ENCODE measurements at regions not wholly inside any gene's neighbourhood (a gene's known extent, or its start where the extent isn't known, plus 50 kb on each side); places are given as distances from the start of the nearest gene placed in this dataset.

- TF ChIP-seq ZNF565 (CRISPR knock-in tag; conservative IDR thresholded peaks at IDR 0.05; ENCODE audit: low read depth) (no peak), ZFP30 (CRISPR knock-in tag; IDR thresholded peaks at IDR 0.05) (no peak)
Measured at GRCh38 chr13:106905380-106906162, 337.6 kb upstream of the ARGLU1 start (continued).

DNA sequence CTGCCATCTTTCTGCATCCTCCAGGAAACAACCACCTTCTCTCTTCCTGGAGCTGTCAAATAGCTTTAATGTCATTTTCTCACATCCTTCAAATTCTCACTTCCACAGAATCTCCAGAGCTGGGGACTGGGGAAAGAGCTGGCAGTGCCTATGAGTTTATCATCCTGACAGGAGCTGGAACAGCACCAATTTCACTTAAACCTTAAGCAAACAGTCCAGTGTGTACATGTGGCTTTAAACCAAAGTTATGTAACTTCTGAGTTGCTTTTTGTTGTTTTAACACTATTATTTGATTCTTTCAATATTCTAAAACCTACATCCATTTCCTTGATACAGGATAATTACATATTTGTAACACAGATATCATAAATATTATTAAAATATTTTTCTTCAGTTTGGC, 331.5 kb upstream of the ARGLU1 start:
- ATAC-seq, result no peak
- TF ChIP-seq OSR1 (CRISPR knock-in tag; IDR thresholded peaks at IDR 0.05) (no peak), ISL1 (CRISPR knock-in tag; IDR thresholded peaks at IDR 0.05) (no peak), ZNF70 (CRISPR knock-in tag; IDR thresholded peaks at IDR 0.05) (no peak), RARB (CRISPR knock-in tag; IDR thresholded peaks at IDR 0.05) (no peak)

DNA sequence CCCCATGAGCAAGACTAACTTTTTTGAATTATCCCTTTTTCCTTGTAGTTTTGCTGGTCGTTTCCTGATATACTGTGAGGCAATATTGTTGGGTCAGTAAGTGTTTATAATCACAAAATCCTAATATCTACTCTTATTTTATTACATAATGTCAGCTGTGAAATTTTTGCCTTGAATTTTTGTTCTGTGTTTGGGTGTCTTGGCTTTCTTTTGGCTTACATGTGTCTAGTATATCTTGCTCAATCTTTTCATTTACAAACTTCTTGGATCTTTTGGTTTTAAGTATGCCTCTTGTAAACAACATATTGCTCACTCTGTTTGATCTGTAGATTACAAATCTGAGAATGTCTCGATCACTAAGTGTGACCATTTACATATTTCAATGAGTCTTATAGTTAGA, 330.3 kb upstream of the ARGLU1 start:
- TF ChIP-seq, protein P1, sequence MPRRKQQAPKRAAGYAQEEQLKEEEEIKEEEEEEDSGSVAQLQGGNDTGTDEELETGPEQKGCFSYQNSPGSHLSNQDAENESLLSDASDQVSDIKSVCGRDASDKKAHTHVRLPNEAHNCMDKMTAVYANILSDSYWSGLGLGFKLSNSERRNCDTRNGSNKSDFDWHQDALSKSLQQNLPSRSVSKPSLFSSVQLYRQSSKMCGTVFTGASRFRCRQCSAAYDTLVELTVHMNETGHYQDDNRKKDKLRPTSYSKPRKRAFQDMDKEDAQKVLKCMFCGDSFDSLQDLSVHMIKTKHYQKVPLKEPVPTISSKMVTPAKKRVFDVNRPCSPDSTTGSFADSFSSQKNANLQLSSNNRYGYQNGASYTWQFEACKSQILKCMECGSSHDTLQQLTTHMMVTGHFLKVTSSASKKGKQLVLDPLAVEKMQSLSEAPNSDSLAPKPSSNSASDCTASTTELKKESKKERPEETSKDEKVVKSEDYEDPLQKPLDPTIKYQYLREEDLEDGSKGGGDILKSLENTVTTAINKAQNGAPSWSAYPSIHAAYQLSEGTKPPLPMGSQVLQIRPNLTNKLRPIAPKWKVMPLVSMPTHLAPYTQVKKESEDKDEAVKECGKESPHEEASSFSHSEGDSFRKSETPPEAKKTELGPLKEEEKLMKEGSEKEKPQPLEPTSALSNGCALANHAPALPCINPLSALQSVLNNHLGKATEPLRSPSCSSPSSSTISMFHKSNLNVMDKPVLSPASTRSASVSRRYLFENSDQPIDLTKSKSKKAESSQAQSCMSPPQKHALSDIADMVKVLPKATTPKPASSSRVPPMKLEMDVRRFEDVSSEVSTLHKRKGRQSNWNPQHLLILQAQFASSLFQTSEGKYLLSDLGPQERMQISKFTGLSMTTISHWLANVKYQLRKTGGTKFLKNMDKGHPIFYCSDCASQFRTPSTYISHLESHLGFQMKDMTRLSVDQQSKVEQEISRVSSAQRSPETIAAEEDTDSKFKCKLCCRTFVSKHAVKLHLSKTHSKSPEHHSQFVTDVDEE (CRISPR knock-in tag; IDR thresholded peaks at IDR 0.05), result no peak
- TF ChIP-seq ZFP3 (CRISPR knock-in tag; IDR thresholded peaks at IDR 0.05) (no peak), SNAI2 (CRISPR knock-in tag; IDR thresholded peaks at IDR 0.05) (no peak), TOX (CRISPR knock-in tag; IDR thresholded peaks at IDR 0.05; ENCODE audit: borderline replicate concordance) (no peak), ZNF70 (CRISPR knock-in tag; IDR thresholded peaks at IDR 0.05) (no peak), PATZ1 (CRISPR knock-in tag; IDR thresholded peaks at IDR 0.05; ENCODE audit: borderline replicate concordance) (no peak), BACH2 (CRISPR knock-in tag; IDR thresholded peaks at IDR 0.05; ENCODE audit: borderline replicate concordance) (no peak), GLIS3 (CRISPR knock-in tag; IDR thresholded peaks at IDR 0.05) (no peak), ESRRG (CRISPR knock-in tag; IDR thresholded peaks at IDR 0.05) (no peak), CSDC2 (CRISPR knock-in tag; IDR thresholded peaks at IDR 0.05) (no peak), TCF4 (CRISPR knock-in tag; IDR thresholded peaks at IDR 0.05; ENCODE audit: borderline replicate concordance) (no peak), ARNTL (CRISPR knock-in tag; IDR thresholded peaks at IDR 0.05; ENCODE audit: borderline replicate concordance, low read depth) (no peak), ZFP30 (CRISPR knock-in tag; IDR thresholded peaks at IDR 0.05) (no peak), POU6F1 (CRISPR knock-in tag; IDR thresholded peaks at IDR 0.05; ENCODE audit: borderline replicate concordance, low read depth) (no peak)
- TF ChIP-seq, protein P2, sequence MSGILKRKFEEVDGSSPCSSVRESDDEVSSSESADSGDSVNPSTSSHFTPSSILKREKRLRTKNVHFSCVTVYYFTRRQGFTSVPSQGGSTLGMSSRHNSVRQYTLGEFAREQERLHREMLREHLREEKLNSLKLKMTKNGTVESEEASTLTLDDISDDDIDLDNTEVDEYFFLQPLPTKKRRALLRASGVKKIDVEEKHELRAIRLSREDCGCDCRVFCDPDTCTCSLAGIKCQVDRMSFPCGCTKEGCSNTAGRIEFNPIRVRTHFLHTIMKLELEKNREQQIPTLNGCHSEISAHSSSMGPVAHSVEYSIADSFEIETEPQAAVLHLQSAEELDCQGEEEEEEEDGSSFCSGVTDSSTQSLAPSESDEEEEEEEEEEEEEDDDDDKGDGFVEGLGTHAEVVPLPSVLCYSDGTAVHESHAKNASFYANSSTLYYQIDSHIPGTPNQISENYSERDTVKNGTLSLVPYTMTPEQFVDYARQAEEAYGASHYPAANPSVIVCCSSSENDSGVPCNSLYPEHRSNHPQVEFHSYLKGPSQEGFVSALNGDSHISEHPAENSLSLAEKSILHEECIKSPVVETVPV (CRISPR knock-in tag; IDR thresholded peaks at IDR 0.05), result no peak
- ATAC-seq, result no peak

DNA sequence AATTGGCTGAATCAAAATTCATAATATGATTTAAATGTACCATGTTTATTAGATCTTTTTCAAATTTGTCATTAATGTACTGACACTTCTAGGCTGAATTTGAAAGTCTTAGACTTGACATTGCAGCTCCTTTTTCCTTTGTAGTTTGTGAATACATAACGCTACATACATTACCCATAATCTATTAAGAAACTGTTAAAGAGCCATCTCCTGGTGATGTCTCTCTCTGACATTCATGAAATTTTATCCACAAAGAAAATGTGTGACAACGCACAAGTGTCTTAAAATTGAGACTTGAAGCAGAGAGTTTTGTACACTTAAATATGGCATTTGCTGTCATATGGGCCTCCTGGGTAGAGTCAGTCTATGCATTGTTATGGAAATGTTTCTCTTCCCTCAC, 320.2 kb upstream of the ARGLU1 start:
- no peak for ATAC-seq
- TF ChIP-seq PPARA (CRISPR knock-in tag; IDR thresholded peaks at IDR 0.05; ENCODE audit: borderline replicate concordance), result no peak
- TF ChIP-seq, protein P1 (CRISPR knock-in tag; IDR thresholded peaks at IDR 0.05), result no peak
- TF ChIP-seq ZNF70 (CRISPR knock-in tag; IDR thresholded peaks at IDR 0.05), result no peak
- TF ChIP-seq ZFP3 (CRISPR knock-in tag; IDR thresholded peaks at IDR 0.05), result no peak
- TF ChIP-seq SNAI2 (CRISPR knock-in tag; IDR thresholded peaks at IDR 0.05), result no peak
- TF ChIP-seq ISL1 (CRISPR knock-in tag; IDR thresholded peaks at IDR 0.05), result no peak
- no peak for TF ChIP-seq CREB5 (CRISPR knock-in tag; IDR thresholded peaks at IDR 0.05; ENCODE audit: low read depth)
- TF ChIP-seq ESRRG (CRISPR knock-in tag; IDR thresholded peaks at IDR 0.05), result no peak
- no peak for TF ChIP-seq POU6F1 (CRISPR knock-in tag; IDR thresholded peaks at IDR 0.05; ENCODE audit: borderline replicate concordance, low read depth)
